ENCODE measurements at regions not wholly inside any gene's neighbourhood (a gene's known extent, or its start where the extent isn't known, plus 50 kb on each side); places are given as distances from the start of the nearest gene placed in this dataset.
"Not testable (repeated sequence)": the region's sequence is repeated elsewhere in the genome, so short reads cannot be mapped to it uniquely, and the experiment has no call there.

GRCh38 chr14:106153362-106153955, 627.1 kb downstream of the TMEM121 start:
- H3K4me3 ChIP-seq; H3K27me3 ChIP-seq; H3K27ac ChIP-seq; H3K9me3 ChIP-seq; intact Hi-C loops (cut with DNase I); FAIRE-seq; H3K36me3 ChIP-seq; H3K4me1 ChIP-seq: not testable (repeated sequence)
- ATAC-seq = peak in 1 of 4 donors; percentile 61
- TF ChIP-seq, protein P1, sequence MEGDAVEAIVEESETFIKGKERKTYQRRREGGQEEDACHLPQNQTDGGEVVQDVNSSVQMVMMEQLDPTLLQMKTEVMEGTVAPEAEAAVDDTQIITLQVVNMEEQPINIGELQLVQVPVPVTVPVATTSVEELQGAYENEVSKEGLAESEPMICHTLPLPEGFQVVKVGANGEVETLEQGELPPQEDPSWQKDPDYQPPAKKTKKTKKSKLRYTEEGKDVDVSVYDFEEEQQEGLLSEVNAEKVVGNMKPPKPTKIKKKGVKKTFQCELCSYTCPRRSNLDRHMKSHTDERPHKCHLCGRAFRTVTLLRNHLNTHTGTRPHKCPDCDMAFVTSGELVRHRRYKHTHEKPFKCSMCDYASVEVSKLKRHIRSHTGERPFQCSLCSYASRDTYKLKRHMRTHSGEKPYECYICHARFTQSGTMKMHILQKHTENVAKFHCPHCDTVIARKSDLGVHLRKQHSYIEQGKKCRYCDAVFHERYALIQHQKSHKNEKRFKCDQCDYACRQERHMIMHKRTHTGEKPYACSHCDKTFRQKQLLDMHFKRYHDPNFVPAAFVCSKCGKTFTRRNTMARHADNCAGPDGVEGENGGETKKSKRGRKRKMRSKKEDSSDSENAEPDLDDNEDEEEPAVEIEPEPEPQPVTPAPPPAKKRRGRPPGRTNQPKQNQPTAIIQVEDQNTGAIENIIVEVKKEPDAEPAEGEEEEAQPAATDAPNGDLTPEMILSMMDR (IDR thresholded peaks at IDR 0.05) = peak; percentile 91 to 99 (median 96)
- DNase-seq = peak; percentile 53 to 99 (median 85)
- WGBS, 2 donors = 17% methylated on average over 17 of the region's 17 CpGs

- Histone ChIP-seq H3K9me3 (no peaks in the 10 kb centered on the region), H3K27ac (no peak overlapping the region), H3K4me3 (no peak overlapping the region), H3K27me3 (peaks cover 0 to 2% (median 0%) of the 10 kb centered on the region in 4 donors), H3K4me1 (no peaks in the 10 kb centered on the region), H3K36me3 (no peaks in the 10 kb centered on the region)
- ATAC-seq (no peak), FAIRE-seq (no peak), DNase-seq (no peak)
- WGBS, 2 donors = 51 to 52% methylated on average over 3 of the region's 3 CpGs
- intact Hi-C loops (cut with DNase I) = no loop called here
- TF ChIP-seq, protein P1 (IDR thresholded peaks at IDR 0.05) = no peak
These were observed 636.9 kb downstream of the TMEM121 start for GRCh38 chr14:106163316-106163715.

- intact Hi-C loops (cut with DNase I); H3K27me3 ChIP-seq; FAIRE-seq; H3K4me3 ChIP-seq; H3K9me3 ChIP-seq; ATAC-seq; H3K4me1 ChIP-seq; H3K27ac ChIP-seq; H3K36me3 ChIP-seq; DNase-seq: not testable (repeated sequence)
- 51 to 61% methylated on average over 3 of the region's 3 CpGs for WGBS, 2 donors
These were observed 637.4 kb downstream of the TMEM121 start for GRCh38 chr14:106163812-106164211.

- no peak for ATAC-seq
- FAIRE-seq = no peak
- TF ChIP-seq, protein P1 (IDR thresholded peaks at IDR 0.05) = no peak
- Histone ChIP-seq H3K36me3 (no peaks in the 10 kb centered on the region), H3K4me3 (no peak overlapping the region), H3K9me3 (no peaks in the 10 kb centered on the region), H3K4me1 (no peaks in the 10 kb centered on the region), H3K27ac (no peak overlapping the region), H3K27me3 (peaks cover 0 to 2% (median 0%) of the 10 kb centered on the region in 4 donors)
- intact Hi-C loops (cut with DNase I) = no loop called here
- 51 to 56% methylated on average over 3 of the region's 3 CpGs for WGBS, 2 donors
- DNase-seq = no peak
These were observed 639.8 kb downstream of the TMEM121 start for GRCh38 chr14:106166232-106166631.

GRCh38 chr14:106166650-106167204, 640.3 kb downstream of the TMEM121 start:
- FAIRE-seq = no peak
- no peaks in the 10 kb centered on the region for H3K9me3 ChIP-seq
- H3K27me3 ChIP-seq = peaks cover 0 to 2% (median 0%) of the 10 kb centered on the region in 4 donors
- no peak overlapping the region for H3K27ac ChIP-seq
- intact Hi-C loops (cut with DNase I) = no loop called here
- TF ChIP-seq, protein P1 (IDR thresholded peaks at IDR 0.05) = no peak
- no peak for DNase-seq
- 39 to 41% methylated on average over 10 of the region's 10 CpGs for WGBS, 2 donors
- no peak for ATAC-seq
- H3K36me3 ChIP-seq = no peaks in the 10 kb centered on the region
- H3K4me3 ChIP-seq = no peak overlapping the region
- no peaks in the 10 kb centered on the region for H3K4me1 ChIP-seq
